Uterus (tissue), 3 donors: ENCODE measurements at regions not wholly inside any gene's neighbourhood (a gene's known extent, or its start where the extent isn't known, plus 50 kb on each side); places are given as distances from the start of the nearest gene placed in this dataset.

Source experiments
- DNase-seq, 2 donors: peaks; one replicate each; pipeline ENCODE4 v3.0.0-alpha.2; 2019 to 2020
- H3K27ac ChIP-seq, 2 donors: fragments of 200-600 bp; sonication (generic); 1 replicate in 1 of 2; 2 replicates in 1 of 2; pipeline ENCODE4 v1.5.1; 2016 to 2018
- H3K27me3 ChIP-seq, 2 donors: fragments of 200-600 bp; sonication (generic); one replicate each; pipeline ENCODE4 v1.5.1; 2018 to 2019; ENCODE audit warnings: control low read depth in 1 of 2
- H3K36me3 ChIP-seq, 2 donors: fragments of 200-600 bp; sonication (generic); one replicate each; pipeline ENCODE4 v1.5.1; 2019; ENCODE audit warnings: control low read depth in 1 of 2
- H3K4me1 ChIP-seq, 2 donors: fragments of 200-600 bp; sonication (generic); one replicate each; pipeline ENCODE4 v1.5.1; 2018 to 2019; ENCODE audit warnings: control low read depth in 1 of 2
- H3K4me3 ChIP-seq, 2 donors: fragments of 200-600 bp; sonication (generic); 1 replicate in 1 of 2; 2 replicates in 1 of 2; pipeline ENCODE4 v1.5.1; 2018 to 2019; ENCODE audit warnings: mild to moderate bottlenecking in 1 of 2
- H3K9me3 ChIP-seq, 2 donors: fragments of 200-600 bp; sonication (generic); one replicate each; pipeline ENCODE4 v1.5.1; 2019; ENCODE audit warnings: control low read depth in 1 of 2
- POLR2A ChIP-seq, 2 donors: fragments of 450-650 bp; IDR thresholded peaks; one replicate each; pipeline ENCODE4 v1.6.1; 2016; ENCODE audit warnings: antibody characterized with exemption in 2 of 2, mild to moderate bottlenecking in 1 of 2, moderate library complexity in 1 of 2
- intact Hi-C: fragments of 100-400 bp; cut with DNase I; formaldehyde crosslinking; loops from one replicate; pipeline ENCODE4 v1.15.1; 2023; ENCODE audit warnings: low total_unique reads
- TF ChIP-seq, protein P1 (sequence below), 4 experiments: fragments of 200-600 bp in 2 of 4; fragments of 450-650 bp in 2 of 4; sonication (generic) in 2 of 4; IDR thresholded peaks; one replicate each; pipeline ENCODE4 v1.5.1; 2016 to 2019; ENCODE audit warnings: antibody characterized with exemption in 4 of 4, mild to moderate bottlenecking in 2 of 4, moderate library complexity in 1 of 4
- donor health status: DM: yes; HTN: yes; CAD: no.

DNA sequence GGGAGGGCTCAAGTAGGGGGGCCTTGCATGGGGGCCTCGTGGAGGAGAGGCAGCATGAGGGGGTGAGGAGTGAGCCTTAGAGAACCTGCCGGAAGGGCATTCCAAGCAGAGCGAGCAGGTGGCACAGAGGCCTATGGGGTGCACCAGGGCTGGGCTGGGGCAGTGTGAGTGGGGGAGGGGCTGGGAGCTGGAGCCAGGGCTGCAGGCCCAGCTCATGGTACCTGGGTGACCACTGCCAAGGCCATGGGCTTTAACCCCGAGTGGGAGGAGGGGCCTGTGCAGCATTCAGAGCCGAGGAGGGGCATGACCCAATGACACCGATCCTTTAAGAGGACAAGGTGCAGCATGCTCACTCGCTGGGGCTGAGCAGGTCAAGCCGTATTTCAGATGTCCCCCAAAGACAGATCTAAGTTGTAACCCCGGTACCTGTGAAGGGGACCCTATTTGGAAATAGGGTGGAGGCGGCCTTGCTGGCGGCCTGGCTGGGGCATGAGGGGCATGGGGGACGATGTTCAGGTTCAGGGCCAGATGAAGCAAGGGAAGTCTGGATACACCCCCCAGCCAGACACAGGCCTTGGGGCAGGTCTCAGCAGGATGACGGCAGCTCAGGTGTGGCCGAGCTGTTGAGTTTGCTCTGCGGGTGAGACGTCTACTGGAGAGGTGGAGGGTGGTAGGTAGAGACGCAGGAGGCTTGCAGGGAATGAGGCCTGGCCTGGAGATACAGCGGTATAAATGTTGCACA lies 137.0 kb downstream of the CPZ start:
- H3K9me3 ChIP-seq: no peaks in the 10 kb centered on the region
- TF ChIP-seq, protein P1, sequence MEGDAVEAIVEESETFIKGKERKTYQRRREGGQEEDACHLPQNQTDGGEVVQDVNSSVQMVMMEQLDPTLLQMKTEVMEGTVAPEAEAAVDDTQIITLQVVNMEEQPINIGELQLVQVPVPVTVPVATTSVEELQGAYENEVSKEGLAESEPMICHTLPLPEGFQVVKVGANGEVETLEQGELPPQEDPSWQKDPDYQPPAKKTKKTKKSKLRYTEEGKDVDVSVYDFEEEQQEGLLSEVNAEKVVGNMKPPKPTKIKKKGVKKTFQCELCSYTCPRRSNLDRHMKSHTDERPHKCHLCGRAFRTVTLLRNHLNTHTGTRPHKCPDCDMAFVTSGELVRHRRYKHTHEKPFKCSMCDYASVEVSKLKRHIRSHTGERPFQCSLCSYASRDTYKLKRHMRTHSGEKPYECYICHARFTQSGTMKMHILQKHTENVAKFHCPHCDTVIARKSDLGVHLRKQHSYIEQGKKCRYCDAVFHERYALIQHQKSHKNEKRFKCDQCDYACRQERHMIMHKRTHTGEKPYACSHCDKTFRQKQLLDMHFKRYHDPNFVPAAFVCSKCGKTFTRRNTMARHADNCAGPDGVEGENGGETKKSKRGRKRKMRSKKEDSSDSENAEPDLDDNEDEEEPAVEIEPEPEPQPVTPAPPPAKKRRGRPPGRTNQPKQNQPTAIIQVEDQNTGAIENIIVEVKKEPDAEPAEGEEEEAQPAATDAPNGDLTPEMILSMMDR (IDR thresholded peaks at IDR 0.05): no peak
- TF ChIP-seq POLR2A (IDR thresholded peaks at IDR 0.05): no peak
- intact Hi-C loops: loop anchor here (10.0 kb wide), 1 partner anchor 795 kb away; no protein-coding TSS in a partner anchor
- H3K4me1 ChIP-seq: no peaks in the 10 kb centered on the region
- DNase-seq: no peak
- H3K27ac ChIP-seq: no peak overlapping the region
- no peaks in the 10 kb centered on the region for H3K27me3 ChIP-seq
- no peak overlapping the region for H3K4me3 ChIP-seq
- H3K36me3 ChIP-seq: no peaks in the 10 kb centered on the region

DNA sequence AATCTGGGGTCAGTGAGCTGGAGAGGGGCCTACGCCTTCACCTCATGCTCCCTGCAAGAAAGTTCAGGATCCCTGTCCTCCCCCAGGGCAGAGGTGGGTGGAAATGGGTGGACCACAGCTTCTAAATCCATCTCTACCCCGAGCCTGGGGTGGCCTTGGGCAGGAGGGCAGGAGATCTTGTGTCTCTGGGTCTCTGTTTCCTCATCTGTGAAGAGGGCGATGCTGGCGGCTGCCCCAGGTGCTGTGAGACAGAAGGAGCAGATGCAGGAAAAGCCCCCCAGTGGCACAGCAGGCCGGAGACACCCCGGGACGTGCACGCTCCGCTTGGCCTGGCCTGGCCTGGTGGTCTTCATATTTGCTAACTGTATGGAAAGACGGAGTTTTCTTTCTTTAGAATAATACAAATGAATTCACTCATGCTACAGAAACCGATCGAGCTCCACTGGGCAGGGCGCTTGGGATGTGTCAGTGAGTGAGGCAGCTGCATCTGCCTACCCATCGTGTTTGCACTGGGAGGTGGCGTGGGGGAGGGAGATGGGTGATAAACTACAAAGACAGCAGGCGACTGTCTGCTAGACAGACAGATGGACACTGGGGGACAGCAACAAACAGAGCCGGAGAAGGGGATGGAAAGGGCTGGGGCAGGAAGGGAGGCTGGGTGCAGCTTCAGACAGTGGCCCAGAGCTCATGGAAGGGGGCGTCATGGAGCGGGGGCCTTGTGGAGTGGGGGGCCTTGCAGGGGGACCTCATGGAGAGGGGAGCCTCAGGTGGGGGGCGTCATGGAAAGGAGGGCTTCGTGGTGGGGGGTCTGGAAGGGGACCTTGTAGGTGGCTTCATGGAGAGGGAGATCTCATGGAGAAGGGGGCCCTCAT lies 136.2 kb downstream of the CPZ start:
- intact Hi-C loops: no loop called here
- no peaks in the 10 kb centered on the region for H3K36me3 ChIP-seq
- H3K4me3 ChIP-seq: no peak overlapping the region
- no peak for TF ChIP-seq POLR2A (IDR thresholded peaks at IDR 0.05)
- TF ChIP-seq, protein P1 (IDR thresholded peaks at IDR 0.05): no peak
- no peak overlapping the region for H3K27ac ChIP-seq
- no peaks in the 10 kb centered on the region for H3K4me1 ChIP-seq
- H3K9me3 ChIP-seq: no peaks in the 10 kb centered on the region
- H3K27me3 ChIP-seq: no peaks in the 10 kb centered on the region
- peak in 1 of 2 donors; percentile 9 for DNase-seq

DNA sequence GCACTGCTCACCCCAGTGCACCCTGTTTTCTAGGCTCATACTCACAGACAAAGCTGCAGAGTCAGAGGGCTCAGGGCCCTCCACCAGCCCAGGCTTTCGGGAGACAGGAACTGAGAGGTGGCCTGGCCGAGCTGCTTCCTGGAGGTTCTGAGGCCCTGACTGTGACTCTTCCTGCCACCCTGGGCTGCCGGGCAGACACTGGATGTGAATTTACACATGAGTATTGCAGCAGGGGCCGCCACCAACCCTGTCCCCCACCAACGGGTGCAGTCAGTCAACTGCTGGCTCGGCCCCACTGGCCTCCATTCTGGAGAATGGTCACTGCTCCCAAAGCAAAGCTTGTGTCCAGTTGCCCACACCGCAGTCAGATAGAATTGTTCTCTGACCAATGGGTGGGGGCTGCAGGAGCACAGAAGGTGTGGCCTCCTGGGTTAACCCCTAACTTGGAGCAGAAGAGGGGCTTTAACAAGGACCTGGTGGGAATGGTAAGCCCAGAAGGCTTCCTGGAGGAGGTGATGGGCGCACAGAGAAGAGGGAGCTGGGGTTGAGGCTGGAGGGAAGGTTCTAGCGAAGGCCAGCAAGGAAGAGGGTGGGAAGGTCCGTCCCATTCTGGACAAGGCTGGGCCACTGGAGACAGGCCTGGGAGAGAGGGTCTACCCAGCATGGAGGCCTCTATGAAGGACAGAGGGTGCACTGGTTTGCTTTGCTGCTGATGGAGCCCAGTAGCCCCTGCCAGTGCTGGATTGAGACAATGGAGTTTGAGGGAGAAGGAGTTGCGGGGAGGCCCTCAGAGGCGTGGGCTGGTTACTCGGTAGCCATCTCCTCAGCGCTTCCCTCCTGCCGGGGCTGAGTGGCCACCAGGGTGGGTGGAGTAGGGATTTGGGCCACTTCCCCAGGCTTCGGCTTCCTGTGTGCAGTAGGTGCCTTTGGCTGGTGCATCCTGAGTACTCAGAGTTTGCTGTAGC lies 135.3 kb downstream of the CPZ start:
- H3K9me3 ChIP-seq: no peaks in the 10 kb centered on the region
- TF ChIP-seq, protein P1 (IDR thresholded peaks at IDR 0.05): no peak
- TF ChIP-seq POLR2A (IDR thresholded peaks at IDR 0.05): no peak
- no peaks in the 10 kb centered on the region for H3K27me3 ChIP-seq
- H3K36me3 ChIP-seq: no peaks in the 10 kb centered on the region
- H3K4me3 ChIP-seq: no peak overlapping the region
- H3K4me1 ChIP-seq: no peaks in the 10 kb centered on the region
- H3K27ac ChIP-seq: no peak overlapping the region
- peak in 1 of 2 donors; percentile 3 for DNase-seq
- intact Hi-C loops: no loop called here

DNA sequence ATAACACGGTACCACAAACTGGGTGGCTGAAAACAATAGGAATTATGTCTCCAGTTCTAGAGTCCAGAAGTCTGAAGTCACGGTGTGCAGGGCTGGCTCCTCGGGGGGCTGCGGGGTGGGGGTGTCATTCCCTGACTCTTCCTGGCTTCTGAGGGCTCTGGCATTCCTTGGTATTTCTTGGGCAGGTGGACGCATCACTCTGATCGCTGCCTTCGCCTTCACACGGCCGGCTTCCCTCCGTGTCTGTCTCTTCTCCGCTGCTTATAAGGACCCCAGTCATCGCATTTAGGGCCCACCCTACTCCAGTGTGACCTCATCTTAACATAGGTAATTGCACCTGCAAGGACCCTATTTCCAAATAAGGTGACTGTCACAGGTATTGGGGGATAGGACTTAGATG lies 134.6 kb downstream of the CPZ start:
- H3K4me1 ChIP-seq: no peaks in the 10 kb centered on the region
- H3K36me3 ChIP-seq: no peaks in the 10 kb centered on the region
- intact Hi-C loops: no loop called here
- H3K4me3 ChIP-seq: no peak overlapping the region
- H3K27ac ChIP-seq: no peak overlapping the region
- no peaks in the 10 kb centered on the region for H3K27me3 ChIP-seq
- DNase-seq: peak in 1 of 2 donors; percentile 3
- H3K9me3 ChIP-seq: no peaks in the 10 kb centered on the region
- TF ChIP-seq POLR2A (IDR thresholded peaks at IDR 0.05): no peak
- TF ChIP-seq, protein P1 (IDR thresholded peaks at IDR 0.05): no peak
